Vagina (tissue), 2 donors: ENCODE measurements at regions not wholly inside any gene's neighbourhood (a gene's known extent, or its start where the extent isn't known, plus 50 kb on each side); places are given as distances from the start of the nearest gene placed in this dataset.

Source experiments
- POLR2A ChIP-seq, 2 donors: fragments of 450-650 bp; IDR thresholded peaks; one replicate each; pipeline ENCODE4 v1.6.1; 2017; ENCODE audit warnings: antibody characterized with exemption in 2 of 2, mild to moderate bottlenecking in 2 of 2, moderate library complexity in 2 of 2
- TF ChIP-seq, protein P1 (sequence below), 3 experiments: fragments of 450-650 bp in 2 of 3; fragments of 200-600 bp in 1 of 3; sonication (generic) in 1 of 3; IDR thresholded peaks; one replicate each; pipeline ENCODE4 v1.5.1; 2017 to 2019; ENCODE audit warnings: antibody characterized with exemption in 3 of 3, mild to moderate bottlenecking in 2 of 3, moderate library complexity in 2 of 3

DNA sequence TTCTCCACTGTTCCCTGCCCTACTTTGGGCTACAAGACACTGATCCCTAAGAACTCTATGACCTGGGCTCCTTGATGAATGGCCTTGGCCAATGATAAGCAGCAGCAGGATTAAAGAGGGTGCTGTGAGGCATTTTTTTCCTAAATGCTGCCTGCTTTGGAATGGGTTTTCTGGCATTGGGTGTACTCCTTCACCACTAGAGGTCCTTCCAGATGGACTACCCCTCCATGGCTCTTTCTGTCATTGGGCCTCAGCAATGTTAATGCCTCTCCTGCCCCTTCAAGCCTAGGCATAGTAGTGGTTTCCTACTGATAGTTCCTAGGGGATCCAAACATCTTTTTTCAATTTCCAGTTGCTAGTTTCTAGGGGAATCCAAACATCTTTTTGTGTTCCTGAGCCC lies 319.3 kb upstream of the RPS23 start:
- TF ChIP-seq, protein P1, sequence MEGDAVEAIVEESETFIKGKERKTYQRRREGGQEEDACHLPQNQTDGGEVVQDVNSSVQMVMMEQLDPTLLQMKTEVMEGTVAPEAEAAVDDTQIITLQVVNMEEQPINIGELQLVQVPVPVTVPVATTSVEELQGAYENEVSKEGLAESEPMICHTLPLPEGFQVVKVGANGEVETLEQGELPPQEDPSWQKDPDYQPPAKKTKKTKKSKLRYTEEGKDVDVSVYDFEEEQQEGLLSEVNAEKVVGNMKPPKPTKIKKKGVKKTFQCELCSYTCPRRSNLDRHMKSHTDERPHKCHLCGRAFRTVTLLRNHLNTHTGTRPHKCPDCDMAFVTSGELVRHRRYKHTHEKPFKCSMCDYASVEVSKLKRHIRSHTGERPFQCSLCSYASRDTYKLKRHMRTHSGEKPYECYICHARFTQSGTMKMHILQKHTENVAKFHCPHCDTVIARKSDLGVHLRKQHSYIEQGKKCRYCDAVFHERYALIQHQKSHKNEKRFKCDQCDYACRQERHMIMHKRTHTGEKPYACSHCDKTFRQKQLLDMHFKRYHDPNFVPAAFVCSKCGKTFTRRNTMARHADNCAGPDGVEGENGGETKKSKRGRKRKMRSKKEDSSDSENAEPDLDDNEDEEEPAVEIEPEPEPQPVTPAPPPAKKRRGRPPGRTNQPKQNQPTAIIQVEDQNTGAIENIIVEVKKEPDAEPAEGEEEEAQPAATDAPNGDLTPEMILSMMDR (IDR thresholded peaks at IDR 0.05) = no peak
- TF ChIP-seq POLR2A (IDR thresholded peaks at IDR 0.05) = no peak
